Adrenal gland (tissue), 5 donors: ENCODE measurements at regions not wholly inside any gene's neighbourhood (a gene's known extent, or its start where the extent isn't known, plus 50 kb on each side); places are given as distances from the start of the nearest gene placed in this dataset.

ENCODE experiments used
- CTCF ChIP-seq, 6 experiments: fragments of 450-650 bp in 4 of 6; fragments of 200-600 bp in 2 of 6; sonication (generic) in 1 of 6; IDR thresholded peaks; 1 replicate in 5 of 6; 2 replicates in 1 of 6; pipeline versions ENCODE4 v1.5.1 to v1.8.0; 2016 to 2021; ENCODE audit warnings: antibody characterized with exemption in 6 of 6, mild to moderate bottlenecking in 2 of 6, moderate library complexity in 1 of 6
- POLR2A ChIP-seq, 2 donors: fragments of 450-650 bp; IDR thresholded peaks; one replicate each; pipeline ENCODE4 v1.6.1; 2017; ENCODE audit warnings: antibody characterized with exemption in 2 of 2, mild to moderate bottlenecking in 2 of 2, moderate library complexity in 1 of 2
- donor health status: DM: no; HTN: no; CAD: no.

GRCh38 chr22:19656541-19657251 is 57.6 kb upstream of the SEPTIN5 start:
- TF ChIP-seq CTCF (IDR thresholded peaks at IDR 0.05): no peak
- no peak for TF ChIP-seq POLR2A (IDR thresholded peaks at IDR 0.05)
